Stimulated activated CD4-positive, alpha-beta T cell treated with anti-CD3 and anti-CD28 coated beads, Interleukin-2, amount 100 ng/mL, for 24 hours (primary cell): ENCODE measurements at regions not wholly inside any gene's neighbourhood (a gene's known extent, or its start where the extent isn't known, plus 50 kb on each side); places are given as distances from the start of the nearest gene placed in this dataset.
"Not testable (repeated sequence)": the region's sequence is repeated elsewhere in the genome, so short reads cannot be mapped to it uniquely, and the experiment has no call there.

Source experiments
- DNase-seq, 2 donors: peaks; one replicate each; pipeline ENCODE4 v3.0.0-alpha.2; 2020

GRCh38 chr13:111627596-111627995 is 307.2 kb downstream of the TEX29 start:
- DNase-seq = no peak

GRCh38 chr13:111629016-111629415 is 308.6 kb downstream of the TEX29 start:
- DNase-seq = no peak

- no peak for DNase-seq
Measured at GRCh38 chr13:111629457-111629856, 309.0 kb downstream of the TEX29 start.

GRCh38 chr13:111629926-111630325 is 309.5 kb downstream of the TEX29 start:
- no peak for DNase-seq

- DNase-seq = no peak
Measured at GRCh38 chr13:111630406-111630805, 310.0 kb downstream of the TEX29 start.

GRCh38 chr13:111631271-111631670 is 310.8 kb downstream of the TEX29 start:
- not testable (repeated sequence) for DNase-seq

GRCh38 chr13:111632906-111633305 is 312.5 kb downstream of the TEX29 start:
- DNase-seq = no peak

GRCh38 chr13:111633401-111633800 is 313.0 kb downstream of the TEX29 start:
- DNase-seq = no peak

GRCh38 chr13:111634410-111634809 is 314.0 kb downstream of the TEX29 start:
- no peak for DNase-seq

GRCh38 chr13:111636271-111636670 is 315.8 kb downstream of the TEX29 start:
- DNase-seq = no peak

- no peak for DNase-seq
Measured at GRCh38 chr13:111636804-111637203, 316.4 kb downstream of the TEX29 start.

- DNase-seq = no peak
Measured at GRCh38 chr13:111637365-111637764, 316.9 kb downstream of the TEX29 start.

GRCh38 chr13:111638233-111638632 is 317.8 kb downstream of the TEX29 start:
- DNase-seq = no peak

GRCh38 chr13:111639196-111639705 is 318.8 kb downstream of the TEX29 start:
- DNase-seq = no peak

GRCh38 chr13:111640006-111640405 is 319.6 kb downstream of the TEX29 start:
- DNase-seq = no peak

GRCh38 chr13:111640476-111640875 is 320.0 kb downstream of the TEX29 start:
- no peak for DNase-seq

- DNase-seq = no peak
Measured at GRCh38 chr13:111642156-111642767, 321.8 kb downstream of the TEX29 start.

- no peak for DNase-seq
Measured at GRCh38 chr13:111644750-111645149, 324.3 kb downstream of the TEX29 start.

GRCh38 chr13:111645198-111645597 is 324.8 kb downstream of the TEX29 start:
- no peak for DNase-seq

- DNase-seq = no peak
Measured at GRCh38 chr13:111645598-111646455, 325.4 kb downstream of the TEX29 start.

GRCh38 chr13:111646456-111646855 is 326.0 kb downstream of the TEX29 start:
- no peak for DNase-seq

- no peak for DNase-seq
Measured at GRCh38 chr13:111648885-111649284, 328.4 kb downstream of the TEX29 start.

- no peak for DNase-seq
Measured at GRCh38 chr13:111650626-111651025, 330.2 kb downstream of the TEX29 start.

- no peak for DNase-seq
Measured at GRCh38 chr13:111652676-111653075, 332.2 kb downstream of the TEX29 start.
